ENCODE measurements at regions not wholly inside any gene's neighbourhood (a gene's known extent, or its start where the extent isn't known, plus 50 kb on each side); places are given as distances from the start of the nearest gene placed in this dataset.

DNA sequence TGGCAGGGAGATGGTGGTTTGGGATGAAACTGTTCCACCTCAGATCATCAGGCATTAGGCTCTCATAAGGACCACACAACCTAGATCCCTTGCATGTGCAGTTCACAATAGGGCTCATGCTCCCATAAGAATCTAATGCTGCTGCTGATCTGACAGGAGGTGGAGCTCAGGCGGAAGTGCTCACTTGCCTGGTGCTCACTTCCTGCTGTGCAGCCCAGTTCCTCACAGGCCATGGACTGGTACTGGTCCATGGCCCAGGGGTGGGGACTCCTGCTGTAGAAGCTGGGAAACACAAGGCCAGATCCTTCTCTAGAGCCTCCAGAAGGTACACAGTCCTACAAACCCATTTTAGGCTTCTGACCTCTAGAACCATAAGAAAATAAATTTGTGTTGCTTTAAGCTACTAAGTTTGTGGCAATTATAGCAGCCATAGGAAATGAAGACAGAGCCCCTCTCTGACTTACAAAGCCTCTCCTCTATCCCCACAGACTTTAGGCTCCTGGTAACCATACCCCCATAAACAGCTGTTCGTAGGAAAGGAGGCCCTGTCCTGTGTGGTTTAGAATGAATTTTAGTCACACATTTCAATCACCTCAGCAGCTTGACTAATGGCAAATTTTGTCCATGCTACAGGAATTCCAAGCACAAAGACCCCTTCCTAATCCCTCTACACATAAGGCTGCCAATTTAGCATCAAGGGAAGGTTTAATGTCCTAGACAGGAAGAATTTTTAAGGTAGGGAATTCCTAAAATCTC is 206.1 kb upstream of the PHYHIPL start:
- no peak for DNase-seq (ENCODE audit: low spot score)

DNA sequence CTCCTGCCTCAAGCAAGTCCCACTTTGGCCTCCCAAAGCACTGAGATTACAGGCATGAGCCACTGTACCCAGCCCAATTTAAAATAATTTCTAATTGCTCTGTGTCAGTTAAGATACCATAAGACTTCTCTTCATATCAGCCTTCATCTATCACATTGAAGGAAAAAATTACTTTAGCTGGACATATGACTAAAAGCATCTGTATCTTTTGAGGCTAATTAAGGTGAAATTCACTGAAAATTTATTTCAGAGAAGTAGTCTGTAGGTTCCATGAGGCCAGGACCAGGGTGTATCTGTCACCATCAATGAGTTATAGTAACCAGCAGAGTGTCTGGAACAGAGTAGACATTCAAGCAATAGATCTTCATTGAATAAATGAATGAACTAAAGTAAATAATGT is 205.2 kb upstream of the PHYHIPL start:
- DNase-seq (ENCODE audit: low spot score) = no peak

DNA sequence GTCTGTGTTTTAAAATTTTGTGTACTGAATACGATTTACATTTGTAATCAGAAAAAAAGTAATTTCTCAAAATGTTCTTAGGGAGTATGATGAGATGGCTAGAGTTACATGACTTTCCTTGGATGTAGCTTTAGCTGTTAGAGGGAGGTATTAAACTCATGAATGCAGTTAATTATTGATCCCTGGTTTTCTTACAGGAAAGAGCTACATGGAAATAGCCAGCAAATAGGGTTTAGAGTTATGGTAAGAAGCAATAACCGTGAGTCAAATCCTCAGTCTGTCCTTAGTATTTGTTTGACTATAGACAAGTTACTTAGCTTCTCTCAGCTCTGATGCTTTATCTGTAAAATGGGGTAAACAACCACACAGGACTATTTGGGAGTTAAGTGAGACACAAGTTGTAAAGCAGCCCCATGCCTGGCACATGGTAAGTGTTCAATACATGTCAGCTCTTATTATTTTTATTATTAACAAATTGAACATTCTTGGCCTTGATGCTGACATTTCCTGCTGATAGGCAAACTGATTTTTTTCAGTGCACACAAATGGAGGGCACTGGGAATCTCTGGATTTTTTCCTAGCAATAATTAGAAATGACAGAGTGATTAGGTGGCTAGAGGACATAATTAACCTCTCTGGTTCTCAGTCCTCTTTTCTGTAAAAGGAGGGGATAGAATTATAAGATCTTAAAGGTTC is 204.5 kb upstream of the PHYHIPL start:
- no peak for DNase-seq (ENCODE audit: low spot score)

DNA sequence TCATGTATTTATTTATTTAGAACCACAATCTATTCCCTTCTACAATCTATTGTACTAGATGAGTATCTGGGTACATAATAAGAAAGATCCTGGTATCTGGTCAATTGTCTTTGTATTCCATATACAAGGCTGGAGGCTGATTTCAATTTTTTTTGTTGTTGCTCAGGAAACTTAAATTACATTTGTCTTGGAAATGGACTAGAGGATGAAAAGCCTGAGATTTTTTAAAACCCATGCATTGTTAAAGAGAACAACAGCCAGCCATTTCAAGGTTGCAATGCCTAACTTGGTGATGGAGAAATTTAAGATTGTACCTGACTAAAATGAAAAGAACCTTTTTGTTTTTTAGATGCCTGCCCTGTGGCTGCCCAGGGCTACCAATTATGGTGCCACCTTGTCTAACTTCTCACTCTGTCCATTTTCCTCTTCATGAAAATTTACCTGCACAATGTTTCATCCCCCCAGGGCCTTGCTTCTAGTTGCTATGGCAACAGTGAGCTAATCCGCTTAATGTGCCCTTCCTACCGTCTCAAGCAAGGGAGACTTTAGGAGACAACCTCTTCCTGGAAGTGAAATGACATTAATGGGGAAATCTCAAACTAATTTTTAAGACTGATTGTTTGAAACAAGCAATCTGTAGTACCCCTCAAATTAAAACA is 203.7 kb upstream of the PHYHIPL start:
- no peak for DNase-seq (ENCODE audit: low spot score)

DNA sequence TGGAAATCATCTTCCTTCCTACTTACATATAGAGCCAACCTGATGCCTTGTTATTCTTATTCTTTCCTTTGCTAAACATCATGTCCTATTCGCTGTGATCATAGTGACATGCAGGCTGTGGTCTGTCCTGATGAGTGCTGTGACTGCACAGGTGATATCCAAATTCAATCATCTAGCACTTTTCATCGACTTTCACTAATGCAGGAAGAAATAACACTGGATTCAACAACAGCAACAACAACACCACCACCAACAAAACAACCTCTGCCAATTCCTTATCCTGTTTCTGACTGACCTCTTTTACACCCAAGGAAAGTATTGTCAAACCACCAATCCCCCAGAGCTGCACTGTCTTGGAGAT is 203.2 kb upstream of the PHYHIPL start:
- DNase-seq (ENCODE audit: low spot score) = no peak

DNA sequence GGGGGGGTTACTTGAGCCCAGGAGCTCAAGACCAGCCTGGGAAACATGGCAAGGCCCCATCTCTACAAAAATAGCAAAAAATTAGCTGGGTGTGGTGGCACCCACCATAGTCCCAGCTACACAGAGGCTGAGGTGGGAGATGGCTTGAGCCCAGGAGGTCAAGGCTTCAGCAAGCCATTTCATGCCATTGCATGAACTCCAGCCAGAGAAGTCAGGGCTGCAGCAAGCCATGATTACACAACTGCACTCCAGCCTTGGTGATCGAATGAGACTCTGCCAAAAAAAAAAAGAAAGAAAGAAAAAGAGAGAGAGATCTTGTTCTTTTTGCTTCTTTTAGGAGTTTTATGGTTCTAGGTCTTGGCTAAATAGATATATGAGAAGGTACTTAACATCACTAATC is 200.2 kb upstream of the PHYHIPL start:
- DNase-seq (ENCODE audit: low spot score) = no peak

DNA sequence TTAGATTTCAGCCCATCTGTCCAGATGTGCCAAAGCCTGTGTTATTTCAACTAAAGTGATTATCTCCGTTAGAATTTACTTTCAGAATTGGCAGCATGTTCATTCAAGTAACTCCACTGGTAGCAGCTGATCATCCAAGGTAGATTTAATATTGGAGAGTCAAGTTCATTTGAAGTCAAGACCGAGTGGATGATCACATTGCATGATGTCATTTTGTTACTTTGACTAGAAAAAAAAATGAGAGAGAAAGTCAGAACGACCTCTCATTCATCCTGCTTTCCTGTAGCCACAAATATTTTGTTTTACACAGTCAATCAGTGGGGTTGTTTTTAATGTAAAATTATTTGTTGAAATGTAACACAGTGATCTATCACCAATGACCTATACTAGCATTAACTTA is 196.7 kb upstream of the PHYHIPL start:
- no peak for DNase-seq (ENCODE audit: low spot score)

DNA sequence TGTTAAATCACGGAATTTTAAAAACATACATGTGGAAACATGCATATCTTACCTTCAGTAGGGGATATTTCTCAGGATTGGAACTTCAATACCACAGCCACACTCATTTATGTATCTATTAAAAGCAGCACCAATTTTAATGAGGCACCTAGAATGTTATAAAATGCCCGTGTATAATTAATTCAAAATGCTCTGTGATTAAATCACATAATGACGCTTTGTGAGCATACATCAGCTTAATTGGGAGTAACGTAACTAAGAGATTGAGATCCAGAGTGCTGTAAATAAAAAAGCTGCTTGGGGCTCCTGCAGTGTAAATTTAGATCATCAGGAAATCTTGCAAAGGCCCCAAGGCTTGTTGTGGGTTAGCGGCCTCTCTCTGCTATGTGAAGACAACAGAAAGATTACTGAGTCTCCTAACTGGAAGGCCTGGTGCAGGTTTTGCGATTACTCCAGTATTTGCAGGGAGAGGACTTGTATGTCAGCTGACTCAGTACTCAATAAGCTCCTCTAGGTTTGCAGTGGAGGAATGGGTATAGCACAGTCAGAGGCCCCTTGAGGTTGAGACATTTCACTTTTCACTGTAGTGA is 195.5 kb upstream of the PHYHIPL start:
- DNase-seq (ENCODE audit: low spot score) = no peak

DNA sequence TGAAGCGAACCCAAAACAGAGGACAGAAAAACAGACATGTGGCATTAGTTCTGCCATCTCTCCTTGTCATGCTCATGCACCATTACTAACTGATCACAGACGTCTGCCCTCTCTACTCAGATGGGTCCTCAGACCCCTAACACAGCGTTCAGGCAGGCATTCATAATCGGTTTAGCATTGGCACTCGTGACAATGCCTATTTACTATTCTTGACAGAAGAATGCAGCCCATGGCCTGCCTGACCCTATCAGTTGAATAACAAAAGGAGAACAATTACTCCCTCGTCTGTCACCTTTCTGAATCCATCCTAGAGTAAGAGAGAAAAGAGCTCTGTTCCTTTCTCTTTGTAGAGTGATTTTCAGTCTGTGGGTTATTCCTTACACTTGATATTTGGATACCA is 194.6 kb upstream of the PHYHIPL start:
- DNase-seq (ENCODE audit: low spot score) = no peak

DNA sequence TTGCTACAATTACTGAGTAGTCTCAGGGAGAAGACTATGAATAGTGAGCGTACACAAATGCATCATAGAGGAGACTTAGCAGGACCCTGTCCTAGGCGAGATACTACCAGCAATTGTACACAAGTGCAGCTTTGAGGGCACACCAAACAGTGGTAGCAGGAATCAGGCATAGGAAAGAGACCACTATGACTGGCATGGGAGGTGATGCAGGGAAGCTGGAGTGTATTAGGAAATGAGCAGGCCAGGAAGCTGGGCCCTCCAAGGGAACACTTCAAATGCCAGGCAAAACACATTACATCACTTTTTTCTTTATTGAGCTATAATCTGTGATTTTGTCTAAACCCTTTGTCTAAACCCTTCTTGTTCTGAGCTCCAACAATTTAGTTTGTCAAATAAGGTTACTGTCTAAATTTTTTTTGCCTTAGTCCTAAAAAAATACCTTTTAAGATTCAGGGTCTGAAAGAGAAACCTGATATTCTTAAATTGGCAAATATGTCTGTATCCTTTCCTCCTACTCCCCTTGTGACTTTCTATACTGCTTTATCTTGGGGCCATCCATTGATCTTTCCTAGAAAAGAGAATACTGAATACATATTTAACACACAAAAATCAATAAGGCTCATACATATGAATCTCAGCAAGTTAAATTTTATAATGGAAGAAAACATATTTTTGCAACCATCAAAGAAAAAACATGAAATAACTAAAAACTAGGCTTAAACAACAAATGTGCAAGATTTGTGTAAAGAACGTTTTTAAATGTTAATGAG is 193.8 kb upstream of the PHYHIPL start:
- DNase-seq (ENCODE audit: low spot score) = no peak

DNA sequence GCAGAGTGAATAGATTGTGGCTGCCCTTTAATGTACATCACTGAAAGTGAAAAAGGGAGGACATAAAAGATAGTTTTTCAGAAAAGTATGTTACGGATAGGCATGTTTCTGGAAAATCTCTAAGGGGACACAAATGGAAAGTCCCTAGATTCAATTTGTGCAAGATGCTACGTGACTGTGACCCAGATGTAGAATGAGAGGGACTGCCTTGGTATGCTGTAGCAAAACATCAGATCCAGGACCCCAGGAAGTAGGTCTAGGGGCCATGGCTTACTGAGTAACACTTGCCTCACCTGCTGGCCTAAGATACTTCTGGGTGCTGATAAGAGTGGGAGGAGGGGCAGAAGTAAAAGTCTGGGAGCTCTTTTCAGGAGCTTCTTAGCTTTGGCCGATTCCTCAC is 191.2 kb upstream of the PHYHIPL start:
- no peak for DNase-seq (ENCODE audit: low spot score)

DNA sequence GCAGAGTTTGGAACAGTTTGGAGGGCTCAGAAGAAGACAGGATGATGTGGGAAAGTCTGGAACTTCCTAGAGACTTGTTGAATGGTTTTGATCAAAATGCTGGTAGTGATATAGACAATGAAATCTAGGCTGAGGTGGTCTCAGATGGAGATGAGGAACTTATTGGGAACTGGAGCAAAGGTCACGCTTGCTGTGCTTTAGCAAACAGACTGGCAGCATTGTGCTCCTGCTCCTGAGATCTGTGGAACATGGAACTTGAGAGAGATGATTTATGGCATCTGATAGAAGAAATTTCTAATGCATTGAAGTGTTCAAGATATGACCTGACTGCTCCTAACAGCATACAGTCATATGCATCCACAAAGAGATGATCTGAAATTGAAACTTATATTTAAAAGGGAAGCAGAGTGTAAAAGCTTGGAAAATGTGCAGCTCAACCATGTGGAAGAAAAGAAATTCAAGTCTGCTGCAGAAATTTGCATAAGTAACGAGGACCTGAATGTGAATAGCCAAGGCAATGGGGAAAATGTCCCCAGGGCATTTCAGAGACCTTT is 186.9 kb upstream of the PHYHIPL start:
- DNase-seq (ENCODE audit: low spot score) = no peak

DNA sequence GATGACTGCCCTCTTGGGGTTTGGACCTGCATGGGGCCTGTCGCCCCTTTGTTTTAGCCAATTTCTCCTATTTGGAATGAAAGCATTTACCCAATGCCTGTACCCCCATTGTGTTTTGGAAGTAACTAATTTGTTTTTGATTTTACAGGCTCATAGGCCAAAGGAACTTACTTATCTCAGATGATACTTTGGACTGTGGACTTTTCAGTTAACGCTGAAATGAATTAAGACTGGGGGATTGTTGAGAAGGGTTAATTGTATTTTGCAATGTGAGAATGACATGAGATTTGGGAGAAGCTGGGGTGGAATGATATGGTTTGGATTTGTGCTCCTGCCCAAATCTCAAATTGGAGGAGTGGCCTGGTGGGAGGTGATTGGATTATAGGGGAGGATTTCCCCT is 185.8 kb upstream of the PHYHIPL start:
- no peak for DNase-seq (ENCODE audit: low spot score)

DNA sequence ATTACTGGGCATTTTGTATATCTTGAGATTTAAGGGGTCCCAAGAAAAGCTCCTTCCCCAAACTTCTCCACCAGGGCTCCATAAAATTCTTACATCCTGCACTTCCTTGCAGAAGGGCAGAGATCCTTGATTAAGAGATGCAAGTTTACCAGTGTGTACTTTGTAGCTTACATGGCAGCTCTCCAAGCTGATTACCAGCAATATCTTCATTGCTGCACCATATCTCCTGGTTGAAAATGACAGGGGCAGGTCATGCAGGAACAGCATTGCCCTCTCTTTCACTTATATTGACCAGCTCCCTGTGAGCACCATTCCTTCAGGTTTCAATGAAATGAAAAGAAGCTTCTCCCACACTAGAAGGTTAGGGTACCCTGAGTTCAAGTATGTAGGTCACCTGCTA is 184.6 kb upstream of the PHYHIPL start:
- no peak for DNase-seq (ENCODE audit: low spot score)

DNA sequence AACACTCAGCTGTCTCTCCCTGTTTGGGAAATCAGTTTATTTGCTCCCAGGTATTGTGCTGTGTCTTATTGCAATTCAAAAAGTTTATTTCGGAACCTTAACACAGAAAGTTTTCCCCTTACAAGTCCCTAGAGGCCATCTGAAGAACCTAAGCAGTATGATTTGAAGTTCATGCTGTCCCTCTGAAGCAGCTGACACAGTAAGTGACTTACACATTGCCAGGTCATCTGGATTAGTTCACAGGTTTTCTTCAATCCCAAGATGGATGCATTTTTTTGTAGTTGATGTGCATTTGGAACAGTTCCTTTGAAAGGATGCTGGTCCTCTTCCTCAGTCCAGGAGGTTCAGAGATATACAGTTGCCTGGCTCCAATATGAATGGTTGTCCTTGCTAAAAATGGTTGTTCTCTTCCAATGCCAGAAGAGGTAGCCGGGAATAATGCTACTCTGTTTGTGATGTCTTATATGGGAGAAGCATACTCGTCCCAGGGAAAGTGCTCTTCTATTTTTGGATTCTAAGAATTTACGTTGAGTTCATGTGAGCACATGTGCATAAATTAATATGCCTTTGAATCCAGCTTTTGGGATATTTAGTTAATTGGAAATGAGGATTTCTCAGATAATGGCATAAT is 183.5 kb upstream of the PHYHIPL start:
- no peak for DNase-seq (ENCODE audit: low spot score)

DNA sequence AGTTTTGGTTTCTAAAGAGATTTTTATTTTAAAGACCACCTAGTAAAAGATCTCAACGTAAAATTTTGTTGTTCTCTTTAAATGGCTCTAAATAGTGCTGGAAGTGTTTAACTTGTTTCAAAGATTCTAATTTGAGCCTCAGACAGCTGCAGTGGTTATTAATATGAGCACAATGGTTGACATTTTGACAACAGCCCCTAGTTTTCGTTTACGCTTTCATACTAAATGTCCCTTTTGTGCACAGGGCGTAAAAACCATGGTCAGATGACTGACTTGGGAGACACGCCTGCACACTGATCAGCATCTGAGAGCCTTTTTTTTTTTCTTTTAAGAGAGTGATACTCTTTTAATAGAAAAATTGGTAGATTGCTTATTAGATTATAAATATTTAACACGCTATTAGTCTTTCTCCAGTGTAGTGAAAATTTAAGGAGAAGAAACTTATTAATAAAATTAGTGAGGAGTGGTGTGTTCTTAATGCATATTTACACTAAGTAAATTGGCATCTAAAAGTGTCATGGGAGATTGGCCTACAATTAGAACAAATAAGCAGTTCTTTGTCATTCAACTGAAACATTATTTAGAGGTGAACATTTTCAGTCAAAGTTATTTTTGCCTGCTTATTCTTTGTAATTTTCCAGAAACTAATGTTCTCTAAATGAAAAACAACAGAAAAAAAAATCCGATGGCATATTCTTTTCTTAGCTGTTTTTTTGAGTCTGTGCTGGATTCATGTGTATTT is 182.8 kb upstream of the PHYHIPL start:
- DNase-seq (ENCODE audit: low spot score) = peak; percentile 93

DNA sequence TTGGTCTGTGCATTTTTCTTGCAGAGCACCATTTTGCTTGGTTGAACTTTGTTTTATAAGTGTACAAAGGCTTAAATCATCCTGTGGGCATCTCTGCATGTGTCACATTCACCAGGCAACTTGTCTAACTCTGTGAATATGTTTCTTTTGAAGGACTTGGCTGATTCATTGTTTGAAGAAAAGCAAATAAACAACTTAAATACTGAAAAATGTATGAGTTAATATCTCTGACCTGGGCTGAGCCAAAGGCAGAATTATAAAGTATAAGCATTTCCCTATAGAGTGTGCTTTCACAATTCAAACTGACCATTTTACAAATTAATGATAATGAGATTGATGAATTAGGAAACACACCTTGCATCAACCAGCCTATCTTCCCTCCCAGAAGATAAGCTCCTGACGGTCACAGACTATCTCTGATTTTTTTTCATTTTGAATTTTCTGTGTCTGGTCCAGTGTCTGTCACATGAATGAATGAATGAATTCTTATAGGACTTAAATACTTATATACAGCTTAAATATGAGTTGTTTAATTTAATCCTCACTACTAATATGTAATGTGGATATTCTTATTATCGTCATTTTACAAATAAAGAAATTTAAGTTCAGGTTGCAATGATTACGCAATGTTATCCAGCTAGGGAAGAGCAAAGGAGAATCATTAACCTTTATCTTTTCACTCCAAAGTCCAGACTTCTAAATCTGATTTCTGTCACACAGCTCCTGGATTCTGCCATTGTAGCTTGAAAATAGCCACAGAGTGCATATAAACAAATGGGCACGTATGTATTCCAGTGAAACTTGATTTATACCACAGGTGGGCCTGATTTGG is 182.0 kb upstream of the PHYHIPL start:
- DNase-seq (ENCODE audit: low spot score) = no peak

DNA sequence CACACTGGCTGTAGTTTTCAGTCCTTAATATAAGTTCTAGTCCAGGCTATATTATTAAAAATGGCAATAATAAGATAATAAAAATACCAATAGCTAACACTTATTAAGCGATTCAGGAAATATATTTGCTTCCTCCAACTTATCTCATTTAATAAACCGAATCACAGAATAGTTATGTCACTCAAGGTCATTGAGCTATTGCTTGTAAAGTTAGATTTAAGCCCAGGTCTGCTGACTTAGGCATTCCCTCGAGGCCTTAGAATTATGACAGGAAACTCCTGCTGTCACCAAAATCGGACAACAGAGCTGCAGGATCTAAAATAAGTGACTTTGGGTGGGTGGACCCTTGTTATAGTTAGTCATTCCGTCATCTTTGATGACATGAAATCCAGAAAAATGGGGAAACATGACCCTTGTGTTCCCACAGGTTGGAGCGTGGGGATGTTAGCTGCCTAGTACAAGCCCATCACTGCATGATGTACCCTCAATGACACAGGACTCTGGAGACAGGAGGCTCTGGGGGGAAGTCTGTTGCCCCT is 181.3 kb upstream of the PHYHIPL start:
- no peak for DNase-seq (ENCODE audit: low spot score)

DNA sequence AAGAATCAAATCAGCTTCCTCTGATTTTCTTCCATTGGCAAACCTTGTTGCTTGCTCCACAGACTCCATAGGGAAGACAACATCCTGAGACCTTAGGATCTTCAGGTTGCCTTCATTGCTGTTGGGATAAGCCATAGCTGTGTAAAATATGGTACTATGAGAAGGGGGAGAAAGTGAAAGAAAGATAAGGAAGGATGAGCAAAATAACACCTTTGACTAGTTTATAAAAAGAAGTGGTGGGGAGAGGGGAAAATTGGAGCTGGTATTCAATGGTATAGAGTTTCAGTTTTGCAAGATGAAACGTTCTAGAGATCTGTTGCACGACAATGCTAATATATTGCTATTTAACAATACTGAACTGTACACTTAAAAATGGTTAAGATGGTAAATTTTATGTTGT is 180.4 kb upstream of the PHYHIPL start:
- DNase-seq (ENCODE audit: low spot score) = no peak

DNA sequence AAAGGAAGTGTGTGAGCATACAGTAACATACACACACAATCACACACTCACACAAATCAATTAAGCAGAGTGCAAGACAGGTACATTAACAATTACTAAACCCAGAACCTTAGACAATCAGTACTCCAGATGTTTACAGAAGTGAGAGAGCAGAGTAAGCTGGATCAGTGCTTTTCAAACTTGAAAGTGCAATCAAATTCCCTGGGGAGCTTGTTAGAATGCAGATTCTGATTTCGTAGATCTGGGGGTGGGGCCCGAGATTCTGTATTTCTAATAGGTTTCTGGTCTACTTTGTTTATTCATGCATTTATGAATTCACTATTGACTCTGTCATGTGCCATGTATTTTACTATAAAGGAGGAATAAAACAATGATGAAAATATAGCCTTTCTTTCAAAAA is 179.6 kb upstream of the PHYHIPL start:
- no peak for DNase-seq (ENCODE audit: low spot score)

Data from putamen (tissue), 1 donor.